Psoas muscle (tissue), 7 donors: ENCODE measurements at regions not wholly inside any gene's neighbourhood (a gene's known extent, or its start where the extent isn't known, plus 50 kb on each side); places are given as distances from the start of the nearest gene placed in this dataset.
"Not testable (repeated sequence)": the region's sequence is repeated elsewhere in the genome, so short reads cannot be mapped to it uniquely, and the experiment has no call there.

ENCODE experiments used
- ATAC-seq, 4 donors: fragments of 200-7000 bp; cut with Tn5 transposase; one replicate each; pipeline ENCODE4 v1.9.1; 2020; ENCODE audit warnings: moderate library complexity in 3 of 4, mild to moderate bottlenecking in 2 of 4
- DNase-seq, 2 donors: peaks; one replicate each; pipeline ENCODE4 v3.0.0-alpha.2; 2020
- H3K27ac ChIP-seq: fragments of 200-600 bp; one replicate; pipeline ENCODE4 v1.8.0; 2022
- H3K27me3 ChIP-seq, 3 donors: fragments of 200-600 bp in 1 of 3; one replicate each; pipeline versions ENCODE4 v1.6.1 to v1.8.0; 2013 to 2022; ENCODE audit warnings: low read length in 2 of 3, mild to moderate bottlenecking in 2 of 3, moderate library complexity in 1 of 3; ENCODE audit not compliant: insufficient read depth in 3 of 3
- H3K36me3 ChIP-seq, 2 donors: fragments of 200-600 bp in 1 of 2; one replicate each; pipeline versions ENCODE4 v1.6.1 to v1.8.0; 2013 to 2022; ENCODE audit warnings: low read depth in 1 of 2, mild to moderate bottlenecking in 1 of 2, moderate library complexity in 1 of 2; ENCODE audit not compliant: insufficient read depth in 1 of 2
- H3K4me1 ChIP-seq: fragments of 200-600 bp; one replicate; pipeline ENCODE4 v1.8.0; 2022
- H3K4me3 ChIP-seq: fragments of 200-600 bp; one replicate; pipeline ENCODE4 v1.8.0; 2022; ENCODE audit warnings: mild to moderate bottlenecking
- H3K9me3 ChIP-seq: fragments of 200-600 bp; one replicate; pipeline ENCODE4 v1.8.0; 2022
- WGBS, 3 donors: extraction: QIAGEN DNeasy Blood & Tissue Kit; methylation state at CpG; one replicate each; pipeline versions ENCODE4 v1.1.6 to v1.1.7; 2013; 5-methylcytosine and 5-hydroxymethylcytosine counted together
- intact Hi-C, 2 donors: fragments of 100-400 bp; cut with DNase I; formaldehyde crosslinking; loops; one replicate each; pipeline versions ENCODE4 v1.11.0 to v1.14.2; 2022
- TF ChIP-seq, protein P1 (sequence below): fragments of 200-600 bp; IDR thresholded peaks from one replicate; pipeline ENCODE4 v1.8.0; 2022; ENCODE audit warnings: antibody characterized with exemption
- donor health status: healthy with polysubstance abuse.
- donor health status: DM: no; HTN: no; CAD: no; lungs with moderate emphysema.
- donor health status: Bipolar disorder and iron deficiency.
- donor health status: healthy.
- donor health status: DM: yes; HTN: yes; CAD: no.
- donor health status: DM: no; HTN: no; CAD: no.
- donor health status: DM: yes; HTN: yes; CAD: no.

DNA sequence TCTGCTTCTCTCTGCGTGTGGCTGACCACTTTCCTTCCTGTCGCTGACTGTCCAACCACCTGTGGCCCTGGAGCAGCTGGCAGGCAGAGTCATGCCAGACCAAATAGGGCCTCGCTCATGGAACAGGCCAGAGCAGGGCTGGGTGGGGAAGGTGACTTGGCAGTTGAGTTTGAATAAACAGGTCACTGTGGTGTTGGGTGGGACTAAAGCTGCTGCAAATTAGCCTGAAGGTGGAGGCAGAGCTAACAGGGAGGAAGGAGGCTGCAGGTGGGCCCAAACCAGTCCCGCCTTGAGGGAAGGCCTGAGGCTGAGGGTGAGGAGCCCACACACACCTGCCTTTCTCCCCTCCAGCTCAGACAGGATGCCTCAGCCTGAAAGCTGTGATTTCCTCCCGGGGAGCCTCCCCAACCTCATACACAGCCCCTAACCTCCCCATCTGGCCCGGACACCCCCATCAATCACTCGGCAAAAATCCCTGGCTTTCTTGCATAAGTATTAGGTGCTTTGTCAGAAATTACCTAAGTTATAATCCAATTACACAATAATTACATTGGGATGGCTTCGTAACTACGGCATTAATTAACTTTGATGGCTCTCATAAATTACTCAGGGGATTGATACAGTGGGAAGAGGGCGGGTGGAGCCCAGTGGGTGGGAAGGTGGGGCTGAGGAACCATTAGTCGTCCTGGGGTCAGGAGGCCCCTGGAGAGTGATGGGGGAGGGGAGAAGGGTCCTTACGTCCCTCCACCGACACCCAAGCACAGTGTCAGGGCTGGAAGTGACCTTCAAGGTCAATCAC, 97.7 kb upstream of the PCBD1 start:
- Histone ChIP-seq H3K4me3 (no peak overlapping the region), H3K4me1 (no peaks in the 10 kb centered on the region), H3K27ac (no peak overlapping the region), H3K27me3 (no peaks in the 10 kb centered on the region), H3K36me3 (no peaks in the 10 kb centered on the region), H3K9me3 (no peaks in the 10 kb centered on the region)
- intact Hi-C loops, result no loop called here
- DNase-seq (no peak), ATAC-seq (peak; percentile 72 to 94 (median 90))
- WGBS, 3 donors, result 62 to 64% (median 63%) methylated on average over 12 to 13 of the region's 13 CpGs
- TF ChIP-seq, protein P1, sequence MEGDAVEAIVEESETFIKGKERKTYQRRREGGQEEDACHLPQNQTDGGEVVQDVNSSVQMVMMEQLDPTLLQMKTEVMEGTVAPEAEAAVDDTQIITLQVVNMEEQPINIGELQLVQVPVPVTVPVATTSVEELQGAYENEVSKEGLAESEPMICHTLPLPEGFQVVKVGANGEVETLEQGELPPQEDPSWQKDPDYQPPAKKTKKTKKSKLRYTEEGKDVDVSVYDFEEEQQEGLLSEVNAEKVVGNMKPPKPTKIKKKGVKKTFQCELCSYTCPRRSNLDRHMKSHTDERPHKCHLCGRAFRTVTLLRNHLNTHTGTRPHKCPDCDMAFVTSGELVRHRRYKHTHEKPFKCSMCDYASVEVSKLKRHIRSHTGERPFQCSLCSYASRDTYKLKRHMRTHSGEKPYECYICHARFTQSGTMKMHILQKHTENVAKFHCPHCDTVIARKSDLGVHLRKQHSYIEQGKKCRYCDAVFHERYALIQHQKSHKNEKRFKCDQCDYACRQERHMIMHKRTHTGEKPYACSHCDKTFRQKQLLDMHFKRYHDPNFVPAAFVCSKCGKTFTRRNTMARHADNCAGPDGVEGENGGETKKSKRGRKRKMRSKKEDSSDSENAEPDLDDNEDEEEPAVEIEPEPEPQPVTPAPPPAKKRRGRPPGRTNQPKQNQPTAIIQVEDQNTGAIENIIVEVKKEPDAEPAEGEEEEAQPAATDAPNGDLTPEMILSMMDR, result no peak

DNA sequence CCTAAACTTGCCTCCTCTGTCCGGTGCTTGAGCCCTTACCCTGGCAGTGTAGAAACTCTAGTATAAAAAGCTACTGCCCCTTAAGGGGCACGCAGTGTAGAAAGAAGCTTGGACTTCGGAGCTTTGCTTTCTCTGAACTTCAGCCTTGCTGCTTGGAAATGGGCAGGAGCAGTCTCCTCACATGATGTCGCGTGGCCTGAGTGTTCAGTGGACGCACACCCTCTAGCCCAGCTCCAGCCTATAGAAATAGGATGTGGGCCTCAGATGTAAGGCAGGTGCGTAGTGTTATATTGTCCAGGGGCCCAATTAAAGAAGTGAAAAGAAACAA, 98.2 kb upstream of the PCBD1 start:
- Histone ChIP-seq H3K27ac (no peak overlapping the region), H3K4me1 (no peaks in the 10 kb centered on the region), H3K36me3 (no peaks in the 10 kb centered on the region), H3K27me3 (no peaks in the 10 kb centered on the region), H3K4me3 (no peak overlapping the region), H3K9me3 (no peaks in the 10 kb centered on the region)
- intact Hi-C loops, result no loop called here
- WGBS, 3 donors, result 95 to 97% (median 97%) methylated on average over 7 of the region's 7 CpGs
- DNase-seq (no peak), ATAC-seq (no peak)
- TF ChIP-seq, protein P1, result no peak

DNA sequence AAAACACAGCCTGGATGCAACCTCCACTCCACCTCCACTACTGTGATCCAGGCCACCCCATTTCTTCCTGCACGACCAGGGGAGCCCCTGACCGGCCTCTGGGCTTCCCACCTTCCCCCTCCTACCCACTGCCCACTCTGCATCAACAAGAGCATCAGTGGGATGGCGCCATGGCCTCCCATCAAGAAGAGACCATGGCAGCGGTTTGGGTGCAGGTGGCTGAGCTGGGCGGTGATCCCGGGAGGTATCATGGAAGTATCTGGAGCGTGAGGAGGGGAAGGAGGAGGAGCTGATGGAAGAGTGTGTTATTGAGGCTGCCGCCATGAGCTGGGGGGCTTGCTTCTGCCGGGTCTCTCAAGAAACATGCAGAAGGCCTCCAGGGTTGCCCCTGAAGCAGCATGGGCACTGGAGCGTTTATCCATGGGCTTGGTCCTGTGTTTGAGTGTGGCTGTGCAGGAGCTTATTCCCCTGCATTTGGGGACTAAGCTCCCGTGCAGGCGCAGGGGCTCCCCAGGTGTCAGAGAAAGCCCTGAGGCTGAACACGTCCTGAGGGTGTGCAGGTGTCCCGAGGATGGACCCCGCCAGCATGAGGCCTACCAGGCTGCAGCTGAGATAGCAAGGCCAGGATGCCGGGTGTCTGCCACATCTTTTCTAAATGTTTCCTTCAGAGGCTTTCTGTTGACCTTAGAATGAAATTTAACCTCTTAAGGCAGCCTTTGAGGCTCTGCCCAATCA, 99.2 kb upstream of the PCBD1 start:
- H3K4me1 ChIP-seq, result no peaks in the 10 kb centered on the region
- 86 to 92% (median 86%) methylated on average over 16 of the region's 16 CpGs for WGBS, 3 donors
- no peak overlapping the region for H3K4me3 ChIP-seq
- TF ChIP-seq, protein P1, result no peak
- no peak for ATAC-seq
- intact Hi-C loops, result no loop called here
- no peaks in the 10 kb centered on the region for H3K9me3 ChIP-seq
- H3K27ac ChIP-seq, result no peak overlapping the region
- H3K27me3 ChIP-seq, result no peaks in the 10 kb centered on the region
- no peak for DNase-seq
- H3K36me3 ChIP-seq, result no peaks in the 10 kb centered on the region

DNA sequence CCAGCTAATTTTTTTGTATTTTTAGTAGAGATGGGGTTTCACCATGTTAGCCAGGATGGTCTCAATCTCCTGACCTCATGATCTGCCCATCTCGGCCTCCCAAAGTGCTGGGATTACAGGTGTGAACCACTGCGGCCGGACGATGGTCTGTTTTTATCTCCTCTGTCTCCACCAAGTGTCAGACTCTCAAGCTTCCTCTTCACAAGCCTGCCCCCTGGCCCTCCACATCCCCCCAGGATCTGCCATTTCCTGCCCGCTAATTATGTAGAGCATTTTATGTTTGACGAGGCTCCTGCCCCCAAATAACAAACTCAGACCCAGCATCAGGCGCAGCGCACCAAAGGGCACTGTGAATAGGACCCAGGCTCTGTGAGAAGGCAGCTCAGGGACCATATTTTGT, 101.8 kb upstream of the PCBD1 start:
- 78 to 82% (median 80%) methylated on average over 8 of the region's 8 CpGs for whole genome bisulfite sequencing, 3 donors
- H3K4me1 ChIP-seq, H3K27ac ChIP-seq, ATAC-seq, H3K36me3 ChIP-seq, intact Hi-C loops, H3K27me3 ChIP-seq, H3K9me3 ChIP-seq, DNase-seq, H3K4me3 ChIP-seq: not testable (repeated sequence)

DNA sequence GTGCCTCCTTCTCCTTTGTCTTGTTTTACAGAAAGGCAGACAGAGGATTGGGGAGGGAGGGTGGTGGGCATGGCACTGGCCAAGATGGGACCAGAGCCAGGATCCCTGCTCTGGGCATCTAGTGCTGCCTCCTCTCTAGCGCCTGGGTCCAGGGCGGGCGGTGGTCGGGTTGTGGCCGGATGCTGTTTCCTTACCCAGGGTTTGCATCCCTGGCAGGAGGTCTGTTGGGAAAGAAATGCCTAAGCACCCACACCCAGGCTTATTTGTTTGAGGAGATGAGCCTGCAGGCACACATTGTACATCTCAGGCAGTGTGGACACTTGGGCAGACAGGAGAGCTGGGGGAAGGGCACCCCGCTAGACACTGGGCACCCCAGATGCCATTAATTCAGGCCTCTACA, 102.3 kb upstream of the PCBD1 start:
- no peak overlapping the region for H3K27ac ChIP-seq
- H3K36me3 ChIP-seq, result no peaks in the 10 kb centered on the region
- DNase-seq (no peak), ATAC-seq (no peak)
- H3K4me3 ChIP-seq, result no peak overlapping the region
- TF ChIP-seq, protein P1, result no peak
- no peaks in the 10 kb centered on the region for H3K4me1 ChIP-seq
- H3K27me3 ChIP-seq, result no peaks in the 10 kb centered on the region
- intact Hi-C loops, result no loop called here
- 83 to 87% (median 84%) methylated on average over 6 of the region's 6 CpGs for WGBS, 3 donors
- H3K9me3 ChIP-seq, result no peaks in the 10 kb centered on the region
